IMR-90 (cell line): ENCODE measurements at regions not wholly inside any gene's neighbourhood (a gene's known extent, or its start where the extent isn't known, plus 50 kb on each side); places are given as distances from the start of the nearest gene placed in this dataset.

Experiments used
- ATAC-seq: fragments of 200-7000 bp; cut with Tn5 transposase; 2 replicates; pipeline ENCODE4 v1.9.1; 2020; ENCODE audit warnings: low read depth, mild to moderate bottlenecking, moderate library complexity
- BruUV-seq: library from RNA; stranded (reverse); fragments of 400-500 nt; replicated peaks from 2 replicates; lab custom pipeline; 2021; lab: Mats Ljungman, UMichigan
- CTCF ChIA-PET: fragments of 300-600 bp; formaldehyde crosslinking; extraction: SDS; loops from one replicate; lab custom pipeline; 2021; ENCODE audit warnings: antibody characterized with exemption; lab: Yijun Ruan, JAX
- POLR2A ChIA-PET: fragments of 300-600 bp; sonication (Branson Sonifier 250); formaldehyde crosslinking; loops from one replicate; lab custom pipeline; 2022; ENCODE audit warnings: antibody characterized with exemption; ENCODE audit not compliant: unreplicated experiment; lab: Charles Lee
- DNase-seq: peaks from one replicate; pipeline ENCODE4 v3.0.0; 2013
- H2AFZ ChIP-seq: replicated peaks from 2 replicates; pipeline ENCODE3; 2013; ENCODE audit warnings: low read length, mild to moderate bottlenecking; ENCODE audit not compliant: poor library complexity
- H2AK5ac ChIP-seq: 2 replicates; pipeline ENCODE4 v1.6.1; 2013; ENCODE audit warnings: low read depth, low read length, inconsistent platforms
- H2AK9ac ChIP-seq: replicated peaks from 2 replicates; pipeline ENCODE3; 2013; ENCODE audit warnings: mild to moderate bottlenecking, low read depth, low read length, moderate library complexity; ENCODE audit not compliant: poor library complexity
- H2BK120ac ChIP-seq: 2 replicates; pipeline ENCODE4 v1.6.1; 2013; ENCODE audit warnings: low read depth, low read length, inconsistent platforms
- H2BK15ac ChIP-seq: 3 replicates; pipeline ENCODE4 v1.6.1; 2013; ENCODE audit warnings: low read depth, low read length, inconsistent platforms
- H2BK20ac ChIP-seq: 2 replicates; pipeline ENCODE4 v1.6.1; 2013; ENCODE audit warnings: low read depth, mild to moderate bottlenecking, inconsistent platforms, low read length, moderate library complexity
- H2BK5ac ChIP-seq: 2 replicates; pipeline ENCODE4 v1.6.1; 2013; ENCODE audit warnings: mild to moderate bottlenecking, low read depth, low read length, inconsistent platforms; ENCODE audit not compliant: poor library complexity, severe bottlenecking
- H3K14ac ChIP-seq: replicated peaks from 2 replicates; pipeline ENCODE4 v1.6.1; 2013; ENCODE audit warnings: low read depth, low read length, inconsistent platforms
- H3K18ac ChIP-seq: 2 replicates; pipeline ENCODE4 v1.6.1; 2013; ENCODE audit warnings: low read depth, low read length, control low read depth
- H3K23ac ChIP-seq: 2 replicates; pipeline ENCODE4 v1.6.1; 2013; ENCODE audit warnings: low read depth, low read length, inconsistent platforms
- H3K27ac ChIP-seq: 2 replicates; pipeline ENCODE4 v1.5.1; 2013; ENCODE audit warnings: mild to moderate bottlenecking, control low read depth, low read length; ENCODE audit not compliant: insufficient read depth
- H3K27me3 ChIP-seq: 2 replicates; pipeline ENCODE4 v1.6.1; 2013; ENCODE audit warnings: low read length; ENCODE audit not compliant: control insufficient read depth, insufficient read depth
- H3K36me3 ChIP-seq: 2 replicates; pipeline ENCODE4 v1.6.1; 2013; ENCODE audit warnings: low read length, mixed read lengths; ENCODE audit not compliant: control insufficient read depth, insufficient read depth
- H3K4ac ChIP-seq: 2 replicates; pipeline ENCODE4 v1.6.1; 2013; ENCODE audit warnings: low read depth, low read length, inconsistent platforms
- H3K4me1 ChIP-seq: 2 replicates; pipeline ENCODE4 v1.6.1; 2013; ENCODE audit warnings: low read length, mixed read lengths; ENCODE audit not compliant: control insufficient read depth, insufficient read depth
- H3K4me2 ChIP-seq: 2 replicates; pipeline ENCODE4 v1.6.1; 2013; ENCODE audit warnings: low read depth, mild to moderate bottlenecking, control low read depth, low read length, moderate library complexity
- H3K4me3 ChIP-seq: 2 replicates; pipeline ENCODE4 v1.5.1; 2013; ENCODE audit warnings: low read depth, mild to moderate bottlenecking, control low read depth, low read length, moderate library complexity; ENCODE audit not compliant: insufficient read depth
- H3K56ac ChIP-seq: 2 replicates; pipeline ENCODE4 v1.6.1; 2013; ENCODE audit warnings: low read length, inconsistent platforms; ENCODE audit not compliant: insufficient read depth; ENCODE audit errors: extremely low read depth
- H3K79me1 ChIP-seq, 2 experiments: 2 replicates each; pipeline ENCODE4 v1.6.1; 2013; ENCODE audit warnings: low read length in 2 of 2, inconsistent platforms in 1 of 2, low read depth in 1 of 2
- H3K9ac ChIP-seq: 2 replicates; pipeline ENCODE4 v1.6.1; 2013; ENCODE audit warnings: low read depth, low read length, control low read depth
- H3K9me1 ChIP-seq: 2 replicates; pipeline ENCODE4 v1.6.1; 2013; ENCODE audit warnings: low read length, inconsistent platforms; ENCODE audit not compliant: insufficient read depth
- H3K9me3 ChIP-seq: 2 replicates; pipeline ENCODE4 v1.6.1; 2013; ENCODE audit warnings: low read length; ENCODE audit not compliant: control insufficient read depth, insufficient read depth
- H4K20me1 ChIP-seq: 2 replicates; pipeline ENCODE4 v1.6.1; 2013; ENCODE audit warnings: low read length, inconsistent platforms; ENCODE audit not compliant: insufficient read depth
- H4K5ac ChIP-seq: 2 replicates; pipeline ENCODE4 v1.6.1; 2013; ENCODE audit warnings: mild to moderate bottlenecking, low read depth, low read length, control low read depth
- H4K8ac ChIP-seq, 2 experiments: 2 replicates each; pipeline ENCODE4 v1.6.1; 2013; ENCODE audit warnings: low read depth in 2 of 2, low read length in 2 of 2, control low read depth in 1 of 2, inconsistent platforms in 1 of 2
- H4K91ac ChIP-seq: 2 replicates; pipeline ENCODE4 v1.6.1; 2013; ENCODE audit warnings: low read depth, low read length, inconsistent platforms; ENCODE audit not compliant: insufficient read depth
- BHLHE40 ChIP-seq: fragments of 150-350 bp; IDR thresholded peaks from 2 replicates; pipeline ENCODE4 v1.6.1; 2016; ENCODE audit warnings: mild to moderate bottlenecking, low read depth, low read length
- CEBPB ChIP-seq: IDR thresholded peaks from 2 replicates; pipeline ENCODE4 v1.6.1; 2012; ENCODE audit warnings: low read depth, low read length, improper control_type of control experiment
- CHD1 ChIP-seq: IDR thresholded peaks from 2 replicates; pipeline ENCODE4 v1.6.1; 2012; ENCODE audit warnings: low read depth, low read length, improper control_type of control experiment
- CTCF ChIP-seq: conservative IDR thresholded peaks from 2 replicates; pipeline ENCODE4 v1.5.1; 2012; ENCODE audit warnings: mild to moderate bottlenecking, low read depth, low read length, improper control_type of control experiment
- ELK1 ChIP-seq: fragments of 150-350 bp; IDR thresholded peaks from 2 replicates; pipeline ENCODE4 v1.6.1; 2016; ENCODE audit warnings: low read depth, mild to moderate bottlenecking, low read length, moderate library complexity, borderline replicate concordance
- FOS ChIP-seq: fragments of 150-350 bp; IDR thresholded peaks from 2 replicates; pipeline ENCODE4 v1.6.1; 2016; ENCODE audit warnings: low read depth, low read length
- MAFK ChIP-seq: IDR thresholded peaks from 2 replicates; pipeline ENCODE4 v1.6.1; 2012; ENCODE audit warnings: low read depth, low read length, improper control_type of control experiment
- MAZ ChIP-seq: IDR thresholded peaks from 2 replicates; pipeline ENCODE4 v1.6.1; 2012; ENCODE audit warnings: low read depth, mild to moderate bottlenecking, low read length, improper control_type of control experiment, moderate library complexity, borderline replicate concordance
- NFE2L2 ChIP-seq: fragments of 150-350 bp; IDR thresholded peaks from 2 replicates; pipeline ENCODE4 v1.6.1; 2016; ENCODE audit warnings: low read depth, mild to moderate bottlenecking, low read length
- POLR2A ChIP-seq: IDR thresholded peaks from 2 replicates; pipeline ENCODE4 v1.6.1; 2012; ENCODE audit warnings: mild to moderate bottlenecking, low read depth, low read length
- RAD21 ChIP-seq: IDR thresholded peaks from 2 replicates; pipeline ENCODE4 v1.6.1; 2012; ENCODE audit warnings: low read length, improper control_type of control experiment
- RFX5 ChIP-seq: IDR thresholded peaks from 2 replicates; pipeline ENCODE4 v1.8.0; 2012; ENCODE audit warnings: low read depth, mild to moderate bottlenecking, low read length, moderate library complexity
- SMC3 ChIP-seq: fragments of 150-350 bp; IDR thresholded peaks from 2 replicates; pipeline ENCODE4 v1.6.1; 2016; ENCODE audit warnings: low read depth, mild to moderate bottlenecking, antibody characterized with exemption, low read length, moderate library complexity
- USF2 ChIP-seq: fragments of 150-350 bp; IDR thresholded peaks from 2 replicates; pipeline ENCODE4 v1.6.1; 2017; ENCODE audit warnings: mild to moderate bottlenecking, antibody characterized with exemption, low read length, low read depth
- WGBS, 2 experiments: methylation state at CpG; one replicate each; pipeline versions ENCODE4 v1.1.5 to v1.1.7; 2013; ENCODE audit warnings: missing lambda C conversion rate in 2 of 2; ENCODE audit not compliant: insufficient read length in 1 of 2; ENCODE audit errors: extremely low coverage in 2 of 2; 5-methylcytosine and 5-hydroxymethylcytosine counted together
- dilution Hi-C: fragments of 300-500 bp; cut with HindIII; formaldehyde crosslinking; loops from one replicate; pipeline ENCODE4 v1.14.3; 2018; ENCODE audit warnings: low sequenced_read_pairs; ENCODE audit not compliant: unreplicated experiment
- in situ Hi-C: fragments of 300-500 bp; cut with MboI; formaldehyde crosslinking; loops from 3 replicates; pipeline ENCODE4 v1.14.3; 2019; ENCODE audit warnings: low sequenced_read_pairs, inconsistent platforms, mixed read lengths
- intact Hi-C: fragments of 100-400 bp; cut with micrococcal nuclease; formaldehyde crosslinking; loops from 2 replicates; pipeline ENCODE4 v1.10.0; 2022

- Histone ChIP-seq H2AFZ (no peak overlapping the region), H2BK20ac (no peak overlapping the region), H3K18ac (no peak overlapping the region), H4K91ac (no peak overlapping the region), H3K23ac (no peak overlapping the region), H4K8ac (no peak overlapping the region), H2AK5ac (no peak overlapping the region), H3K4ac (no peak overlapping the region), H3K56ac (no peak overlapping the region), H4K5ac (no peak overlapping the region), H3K4me3 (no peak overlapping the region), H3K9me1 (no peaks in the 10 kb centered on the region), H3K27me3 (no peaks in the 10 kb centered on the region), H4K20me1 (no peaks in the 10 kb centered on the region), H3K4me2 (no peak overlapping the region), H3K9ac (no peak overlapping the region), H3K36me3 (no peaks in the 10 kb centered on the region), H3K9me3 (peaks cover 11% of the 10 kb centered on the region), H3K14ac (no peak overlapping the region), H2BK120ac (no peak overlapping the region), H3K79me1 (no peaks in the 10 kb centered on the region), H2BK15ac (no peak overlapping the region), H3K4me1 (no peaks in the 10 kb centered on the region), H2AK9ac (no peak overlapping the region), H2BK5ac (no peak overlapping the region), H3K27ac (no peak overlapping the region)
- WGBS, 2 experiments: 31% methylated on average over 2 of the region's 2 CpGs; no CpG with 5 or more reads in 1 of the 2 experiments
- CTCF ChIA-PET: no interaction called here
- DNase-seq: no peak
- POLR2A ChIA-PET: no interaction called here
- BruUV-seq: no TSS peak
- dilution Hi-C loops: no loop called here
- no peak for ATAC-seq
- in situ Hi-C loops: no loop called here
- intact Hi-C loops: no loop called here
- TF ChIP-seq RFX5 (no peak), MAFK (no peak), CTCF (no peak), RAD21 (no peak), CEBPB (no peak), MAZ (no peak), ELK1 (no peak), CHD1 (no peak), BHLHE40 (no peak), FOS (no peak), POLR2A (no peak), SMC3 (no peak), NFE2L2 (no peak), USF2 (no peak)
Observed at GRCh38 chr14:81653626-81654025, 120.0 kb upstream of the SEL1L start.
